Endothelial cell of umbilical vein (primary cell): ENCODE measurements at regions not wholly inside any gene's neighbourhood (a gene's known extent, or its start where the extent isn't known, plus 50 kb on each side); places are given as distances from the start of the nearest gene placed in this dataset.

ENCODE experiments used
- CTCF ChIP-seq, 2 donors: IDR thresholded peaks; 1 replicate in 1 of 2; 2 replicates in 1 of 2; pipeline ENCODE4 v1.5.1; 2011; ENCODE audit warnings: low read length in 2 of 2, mild to moderate bottlenecking in 2 of 2, moderate library complexity in 2 of 2, control low read depth in 1 of 2, inconsistent platforms in 1 of 2, low read depth in 1 of 2; ENCODE audit not compliant: insufficient read depth in 1 of 2; ENCODE audit errors: extremely low read depth in 1 of 2
- EZH2 ChIP-seq: IDR thresholded peaks from 2 replicates; pipeline ENCODE4 v1.6.1; 2012; ENCODE audit warnings: borderline replicate concordance, low read depth, mild to moderate bottlenecking, moderate library complexity, low read length, inconsistent platforms; ENCODE audit not compliant: severe bottlenecking
- MAX ChIP-seq: IDR thresholded peaks from 2 replicates; pipeline ENCODE4 v1.6.1; 2011; ENCODE audit not compliant: insufficient read depth, insufficient read length
- POLR2A ChIP-seq: IDR thresholded peaks from 2 replicates; pipeline ENCODE4 v1.6.1; 2012; ENCODE audit warnings: low read depth, mild to moderate bottlenecking, control low read depth, low read length
- POLR2AphosphoS5 ChIP-seq: IDR thresholded peaks from 2 replicates; pipeline ENCODE4 v1.6.1; 2012; ENCODE audit warnings: low read depth, mild to moderate bottlenecking, control low read depth, low read length, moderate library complexity; ENCODE audit not compliant: insufficient read depth

GRCh38 chr9:99752417-99753109 is 69.1 kb upstream of the NR4A3 start:
- no peak for TF ChIP-seq MAX
- TF ChIP-seq CTCF (IDR thresholded peaks at IDR 0.05; ENCODE audit: extremely low read depth in 1 of 2, insufficient read depth in 1 of 2, low read depth in 1 of 2, low read length in 2 of 2), result no peak
- no peak for TF ChIP-seq POLR2AphosphoS5
- TF ChIP-seq EZH2, result no peak
- TF ChIP-seq POLR2A, result no peak
